GM13977 (cell line): ENCODE measurements at regions not wholly inside any gene's neighbourhood (a gene's known extent, or its start where the extent isn't known, plus 50 kb on each side); places are given as distances from the start of the nearest gene placed in this dataset.

ENCODE experiments used
- DNase-seq: peaks from one replicate; pipeline ENCODE4 v3.0.0; 2012; ENCODE audit warnings: low spot score
- in situ Hi-C: fragments of 300-500 bp; cut with MboI; formaldehyde crosslinking; loops from one replicate; pipeline ENCODE4 v1.12.0; 2022; ENCODE audit warnings: low sequenced_read_pairs, low pct_unique_long_range_greater_than_20kb, mixed read lengths, inconsistent platforms; ENCODE audit not compliant: unreplicated experiment
- TF ChIP-seq, protein P1 (sequence below): IDR thresholded peaks from 2 replicates; pipeline ENCODE4 v1.5.1; 2012; ENCODE audit warnings: mild to moderate bottlenecking, control low read depth; ENCODE audit not compliant: insufficient read depth; ENCODE audit errors: extremely low read depth, missing control alignments

DNA sequence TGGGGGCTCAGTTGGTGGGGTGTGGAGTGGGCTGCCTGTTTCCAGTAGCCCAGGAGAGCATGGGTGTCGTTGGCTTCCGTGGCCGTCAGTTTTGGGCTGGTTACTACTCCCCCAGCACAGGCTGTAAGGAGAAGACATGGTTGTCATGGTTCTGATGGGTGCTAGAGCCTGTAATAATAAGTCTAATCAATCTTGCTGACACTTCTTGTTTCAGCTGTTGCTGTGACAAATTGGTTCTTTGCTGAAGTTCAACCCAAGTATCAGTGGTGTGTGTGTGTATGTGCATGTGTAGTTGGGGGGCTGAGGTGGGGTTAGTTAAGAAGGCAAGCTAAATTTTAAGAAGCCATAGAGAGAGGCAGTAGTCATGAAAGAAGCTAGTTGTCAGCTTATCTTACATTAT lies 61.3 kb upstream of the DBX1 start:
- TF ChIP-seq, protein P1, sequence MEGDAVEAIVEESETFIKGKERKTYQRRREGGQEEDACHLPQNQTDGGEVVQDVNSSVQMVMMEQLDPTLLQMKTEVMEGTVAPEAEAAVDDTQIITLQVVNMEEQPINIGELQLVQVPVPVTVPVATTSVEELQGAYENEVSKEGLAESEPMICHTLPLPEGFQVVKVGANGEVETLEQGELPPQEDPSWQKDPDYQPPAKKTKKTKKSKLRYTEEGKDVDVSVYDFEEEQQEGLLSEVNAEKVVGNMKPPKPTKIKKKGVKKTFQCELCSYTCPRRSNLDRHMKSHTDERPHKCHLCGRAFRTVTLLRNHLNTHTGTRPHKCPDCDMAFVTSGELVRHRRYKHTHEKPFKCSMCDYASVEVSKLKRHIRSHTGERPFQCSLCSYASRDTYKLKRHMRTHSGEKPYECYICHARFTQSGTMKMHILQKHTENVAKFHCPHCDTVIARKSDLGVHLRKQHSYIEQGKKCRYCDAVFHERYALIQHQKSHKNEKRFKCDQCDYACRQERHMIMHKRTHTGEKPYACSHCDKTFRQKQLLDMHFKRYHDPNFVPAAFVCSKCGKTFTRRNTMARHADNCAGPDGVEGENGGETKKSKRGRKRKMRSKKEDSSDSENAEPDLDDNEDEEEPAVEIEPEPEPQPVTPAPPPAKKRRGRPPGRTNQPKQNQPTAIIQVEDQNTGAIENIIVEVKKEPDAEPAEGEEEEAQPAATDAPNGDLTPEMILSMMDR, result no peak
- DNase-seq, result no peak
- in situ Hi-C loops, result no loop called here

DNA sequence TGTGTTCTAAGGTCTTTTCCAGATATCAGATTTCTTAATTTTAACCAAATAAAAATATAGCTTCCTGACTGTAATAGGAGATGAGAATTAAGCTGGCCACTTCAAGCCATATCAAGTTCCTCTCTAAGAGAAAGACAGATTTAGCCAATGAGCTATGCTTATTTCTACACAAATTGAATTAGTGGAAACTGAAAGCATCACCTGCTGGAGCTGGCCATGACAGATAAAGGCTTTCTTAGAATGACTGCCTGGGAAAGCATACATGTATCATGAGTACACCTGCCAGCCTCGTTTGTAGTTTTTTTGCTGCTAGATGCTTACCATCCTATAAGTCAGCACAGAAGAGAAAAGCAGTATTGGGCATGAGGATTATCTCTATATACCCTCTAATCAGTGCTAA lies 53.5 kb upstream of the DBX1 start:
- no peak for DNase-seq
- in situ Hi-C loops, result no loop called here
- TF ChIP-seq, protein P1, result no peak

DNA sequence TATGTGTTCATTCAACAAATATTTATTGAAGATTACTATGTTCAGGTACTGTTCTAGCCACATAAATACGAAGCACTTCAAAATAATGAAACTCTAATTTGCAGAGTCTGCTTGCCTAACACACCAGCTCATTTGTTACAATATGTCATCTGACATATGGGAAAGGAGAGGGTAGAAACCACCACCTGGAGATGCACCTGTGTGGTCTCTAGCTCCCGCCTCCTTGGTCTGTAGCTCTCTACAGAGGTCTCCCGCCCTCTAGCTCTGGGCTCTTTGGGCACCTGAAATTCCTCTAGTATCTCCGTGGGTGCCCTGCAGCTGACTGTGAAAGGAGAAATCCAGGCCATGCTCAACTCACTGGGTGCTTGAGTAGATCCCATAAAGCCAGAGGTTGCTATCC lies 51.4 kb upstream of the DBX1 start:
- TF ChIP-seq, protein P1, result no peak
- DNase-seq, result no peak
- in situ Hi-C loops, result no loop called here
